AG09319 (cell line): ENCODE measurements at regions not wholly inside any gene's neighbourhood (a gene's known extent, or its start where the extent isn't known, plus 50 kb on each side); places are given as distances from the start of the nearest gene placed in this dataset.
A peak's percentile ranks its signal among the peaks of the same experiment; 100 is the strongest.

Source experiments
- DNase-seq: peaks from one replicate; pipeline ENCODE4 v3.0.0-alpha.2; 2010; ENCODE audit warnings: low read depth; ENCODE audit errors: extremely low read depth
- TF ChIP-seq, protein P1 (sequence below): IDR thresholded peaks from 2 replicates; pipeline ENCODE4 v1.5.1; 2011; ENCODE audit warnings: low read depth, mild to moderate bottlenecking, inconsistent platforms, low read length, moderate library complexity

DNA sequence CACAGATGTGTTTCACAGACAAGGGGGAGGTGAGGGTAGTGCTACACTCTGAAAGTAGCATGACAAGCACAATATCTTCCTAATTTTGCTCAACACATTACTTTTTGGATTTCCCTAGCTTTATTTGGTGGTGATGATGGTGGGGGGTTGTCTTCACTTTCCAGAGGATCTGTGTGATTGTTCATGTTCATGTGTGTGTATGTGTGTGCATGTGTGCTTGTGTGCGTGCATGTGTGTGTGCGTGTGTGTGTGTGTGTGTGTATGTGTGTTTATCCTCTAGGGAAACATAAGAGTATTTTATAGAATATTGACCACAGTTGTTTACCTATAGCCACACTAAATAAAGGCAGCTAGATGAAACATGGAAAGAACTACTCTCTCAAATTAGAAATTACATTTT is 183.8 kb upstream of the EYA4 start:
- TF ChIP-seq, protein P1, sequence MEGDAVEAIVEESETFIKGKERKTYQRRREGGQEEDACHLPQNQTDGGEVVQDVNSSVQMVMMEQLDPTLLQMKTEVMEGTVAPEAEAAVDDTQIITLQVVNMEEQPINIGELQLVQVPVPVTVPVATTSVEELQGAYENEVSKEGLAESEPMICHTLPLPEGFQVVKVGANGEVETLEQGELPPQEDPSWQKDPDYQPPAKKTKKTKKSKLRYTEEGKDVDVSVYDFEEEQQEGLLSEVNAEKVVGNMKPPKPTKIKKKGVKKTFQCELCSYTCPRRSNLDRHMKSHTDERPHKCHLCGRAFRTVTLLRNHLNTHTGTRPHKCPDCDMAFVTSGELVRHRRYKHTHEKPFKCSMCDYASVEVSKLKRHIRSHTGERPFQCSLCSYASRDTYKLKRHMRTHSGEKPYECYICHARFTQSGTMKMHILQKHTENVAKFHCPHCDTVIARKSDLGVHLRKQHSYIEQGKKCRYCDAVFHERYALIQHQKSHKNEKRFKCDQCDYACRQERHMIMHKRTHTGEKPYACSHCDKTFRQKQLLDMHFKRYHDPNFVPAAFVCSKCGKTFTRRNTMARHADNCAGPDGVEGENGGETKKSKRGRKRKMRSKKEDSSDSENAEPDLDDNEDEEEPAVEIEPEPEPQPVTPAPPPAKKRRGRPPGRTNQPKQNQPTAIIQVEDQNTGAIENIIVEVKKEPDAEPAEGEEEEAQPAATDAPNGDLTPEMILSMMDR: no peak
- no peak for DNase-seq

DNA sequence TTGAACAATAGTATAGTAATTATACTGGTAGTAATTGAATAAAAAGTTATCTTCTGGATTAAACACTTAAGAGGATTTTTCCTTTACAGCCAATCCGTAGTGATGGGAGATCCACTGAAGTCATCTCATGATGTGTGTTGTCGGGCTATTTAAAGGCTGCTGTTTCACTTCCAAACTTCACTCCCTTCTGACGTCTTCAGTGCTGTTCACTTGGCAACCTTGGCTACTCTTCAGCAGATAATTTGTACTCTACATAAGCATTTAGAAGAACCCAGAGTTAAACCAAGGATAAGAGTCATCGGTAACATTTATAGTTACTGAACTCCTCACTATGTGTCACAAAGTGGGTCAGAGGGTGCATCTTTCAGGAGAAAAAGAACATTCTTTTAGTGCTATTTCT is 179.1 kb upstream of the EYA4 start:
- TF ChIP-seq, protein P1: no peak
- peak; percentile 19 for DNase-seq

DNA sequence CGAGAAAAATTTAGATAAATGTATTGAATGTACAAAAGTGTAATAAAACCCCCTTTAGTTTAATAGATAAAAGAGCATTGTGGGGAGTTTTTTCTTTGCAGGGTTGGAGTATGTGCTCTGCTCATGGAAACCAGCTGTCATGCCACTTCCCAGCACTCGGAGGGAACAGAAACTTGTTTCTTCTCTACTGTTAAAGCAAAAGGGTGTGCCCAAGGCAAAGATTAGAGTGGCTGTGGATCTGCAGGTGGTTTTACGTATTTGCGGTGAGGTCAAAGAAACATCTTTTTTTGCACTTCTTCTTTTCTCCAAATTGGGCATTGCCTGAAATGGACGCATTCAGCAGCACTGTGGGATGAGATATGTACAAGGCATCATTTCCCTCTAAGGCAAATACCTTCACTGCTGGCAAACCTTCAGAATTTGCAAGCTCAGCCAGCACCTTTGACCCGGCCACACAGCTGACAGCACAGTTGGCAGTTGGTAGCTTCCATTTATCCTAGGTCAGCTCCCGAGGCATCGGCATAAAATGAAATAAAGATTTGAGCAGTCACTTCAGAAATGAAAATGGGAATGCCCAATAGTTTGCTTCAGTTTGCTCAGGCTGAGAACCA is 178.4 kb upstream of the EYA4 start:
- TF ChIP-seq, protein P1: no peak
- DNase-seq: no peak

DNA sequence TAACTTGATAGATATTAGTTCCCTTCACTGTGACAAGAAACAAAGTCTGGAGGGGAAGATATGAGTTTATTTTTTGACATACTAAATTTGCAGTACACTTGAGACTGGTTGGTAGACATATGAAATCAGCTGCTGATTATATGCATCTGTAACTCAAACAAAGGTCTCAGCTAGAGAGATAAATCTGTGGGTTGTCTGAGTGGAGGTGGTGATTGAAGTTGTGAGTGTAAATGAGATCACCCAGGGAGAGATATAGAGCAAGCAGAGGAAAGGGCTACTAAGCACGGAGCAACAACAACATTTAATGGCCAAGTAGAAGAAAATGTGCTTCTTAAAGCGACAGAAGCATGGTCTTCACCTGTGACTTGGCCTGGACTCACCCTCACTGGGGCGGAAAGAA is 173.2 kb upstream of the EYA4 start:
- TF ChIP-seq, protein P1: no peak

DNA sequence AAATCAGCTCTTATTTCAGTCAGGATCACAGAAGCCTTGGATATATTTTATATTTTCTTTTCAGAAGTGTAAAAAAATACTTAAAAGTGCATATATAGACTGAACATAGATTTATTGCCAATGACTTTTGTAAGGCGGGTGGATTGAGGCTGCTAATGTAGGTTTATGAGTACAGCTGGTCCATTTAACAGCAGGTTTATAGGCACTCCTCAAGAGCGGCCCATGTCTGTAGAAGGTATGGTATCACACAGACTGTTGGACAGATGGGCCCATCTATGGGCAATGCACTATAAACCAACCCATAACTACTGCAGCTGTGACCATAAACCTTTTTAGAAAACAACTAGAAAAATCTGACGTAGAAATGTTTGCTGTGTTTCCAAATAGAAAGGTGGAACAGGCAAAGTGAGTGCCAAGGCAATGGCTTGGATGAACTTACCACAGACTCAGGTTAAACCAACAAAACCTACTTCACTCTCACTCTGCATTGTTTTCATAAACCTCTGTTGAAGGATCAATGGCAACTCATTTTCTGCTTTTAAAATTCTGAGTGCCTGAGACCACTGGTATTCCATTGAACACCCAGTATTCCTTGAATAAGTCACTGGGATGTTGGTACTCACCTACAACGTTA is 170.6 kb upstream of the EYA4 start:
- no peak for DNase-seq
- TF ChIP-seq, protein P1: no peak

More for the DNA sequence above, 173.2 kb upstream of the EYA4 start:
- DNase-seq: no peak

DNA sequence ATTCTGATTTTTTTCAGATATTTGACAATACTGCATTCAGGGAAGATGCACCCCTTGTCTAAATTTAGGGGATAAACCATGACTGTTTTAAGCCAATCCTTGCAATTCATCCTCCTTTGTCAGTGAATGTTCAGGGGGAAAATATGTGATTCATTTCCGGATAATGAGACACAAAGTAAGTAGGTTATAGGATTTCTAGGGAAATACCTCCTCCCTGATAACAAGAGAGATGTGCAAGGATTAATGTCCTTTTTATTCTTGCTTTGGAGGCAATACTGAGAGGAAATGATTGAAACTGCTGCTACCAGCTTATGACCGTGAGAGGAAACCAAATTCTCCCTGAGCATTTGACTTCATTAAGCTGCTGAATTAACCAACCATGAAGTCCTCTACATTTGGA is 161.3 kb upstream of the EYA4 start:
- no peak for DNase-seq
- TF ChIP-seq, protein P1: no peak

DNA sequence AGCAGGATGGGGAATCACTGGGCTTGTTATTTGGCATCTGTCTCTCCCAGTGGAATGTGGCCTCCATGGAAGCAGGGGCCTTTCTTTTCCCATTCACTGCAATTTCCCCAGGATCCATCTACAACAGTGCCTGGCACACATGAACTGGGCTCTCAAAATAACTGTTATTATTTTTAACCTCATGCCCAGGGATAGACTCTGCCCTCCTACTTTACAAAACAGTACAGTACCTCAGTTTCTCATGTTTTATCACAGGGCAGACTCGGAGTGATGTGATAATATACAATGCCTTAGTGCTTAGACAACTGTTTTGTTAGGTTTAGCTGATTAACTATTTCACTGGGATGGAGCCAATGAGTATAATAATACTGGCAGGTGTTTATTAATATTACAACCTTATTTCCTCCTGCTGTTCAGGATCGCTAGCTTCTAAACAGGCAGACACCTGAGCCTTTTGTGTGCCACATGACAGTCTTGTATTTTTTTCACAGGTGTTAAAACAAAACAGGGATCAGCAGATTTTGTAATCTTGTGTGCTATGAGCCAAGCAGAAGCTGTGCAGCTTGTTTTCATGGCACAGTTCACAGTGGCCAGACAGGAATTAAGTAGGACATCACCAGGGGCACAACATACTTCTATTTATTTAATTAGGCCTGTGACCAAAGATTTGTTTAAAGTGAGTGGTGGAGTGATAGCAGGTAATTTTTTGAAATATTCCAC is 157.7 kb upstream of the EYA4 start:
- TF ChIP-seq, protein P1: no peak
- DNase-seq: no peak
